Right atrium auricular region (tissue), 2 donors: ENCODE measurements at regions not wholly inside any gene's neighbourhood (a gene's known extent, or its start where the extent isn't known, plus 50 kb on each side); places are given as distances from the start of the nearest gene placed in this dataset.
"Not testable (repeated sequence)": the region's sequence is repeated elsewhere in the genome, so short reads cannot be mapped to it uniquely, and the experiment has no call there.

Source experiments
- DNase-seq: peaks from one replicate; pipeline ENCODE4 v3.0.0-alpha.2; 2019; ENCODE audit warnings: low spot score
- H3K27ac ChIP-seq, 2 donors: fragments of 200-600 bp; sonication (generic); 1 replicate in 1 of 2; 2 replicates in 1 of 2; pipeline ENCODE4 v1.5.1; 2016 to 2019
- H3K27me3 ChIP-seq, 2 donors: fragments of 200-600 bp; sonication (generic); one replicate each; pipeline versions ENCODE4 v1.5.1 to v1.6.0; 2017 to 2019
- H3K36me3 ChIP-seq: fragments of 200-600 bp; sonication (generic); one replicate; pipeline ENCODE4 v1.5.1; 2016
- H3K4me1 ChIP-seq, 2 donors: fragments of 200-600 bp; sonication (generic); one replicate each; pipeline versions ENCODE4 v1.5.1 to v1.6.0; 2017 to 2019
- H3K4me3 ChIP-seq, 2 donors: fragments of 200-600 bp; sonication (generic); 1 replicate in 1 of 2; 2 replicates in 1 of 2; pipeline ENCODE4 v1.5.1; 2017 to 2019; ENCODE audit warnings: mild to moderate bottlenecking in 1 of 2, moderate library complexity in 1 of 2
- H3K9me3 ChIP-seq, 2 donors: fragments of 200-600 bp; sonication (generic); one replicate each; pipeline ENCODE4 v1.5.1; 2019
- TF ChIP-seq, protein P1 (sequence below), 2 donors: fragments of 200-600 bp; sonication (generic); IDR thresholded peaks; one replicate each; pipeline ENCODE4 v1.5.1; 2019; ENCODE audit warnings: antibody characterized with exemption in 2 of 2

- Histone ChIP-seq H3K9me3 (no peaks in the 10 kb centered on the region), H3K4me3 (no peak overlapping the region), H3K27me3 (no peaks in the 10 kb centered on the region), H3K36me3 (no peaks in the 10 kb centered on the region), H3K4me1 (no peaks in the 10 kb centered on the region), H3K27ac (no peak overlapping the region)
- DNase-seq, result no peak
- TF ChIP-seq, protein P1, sequence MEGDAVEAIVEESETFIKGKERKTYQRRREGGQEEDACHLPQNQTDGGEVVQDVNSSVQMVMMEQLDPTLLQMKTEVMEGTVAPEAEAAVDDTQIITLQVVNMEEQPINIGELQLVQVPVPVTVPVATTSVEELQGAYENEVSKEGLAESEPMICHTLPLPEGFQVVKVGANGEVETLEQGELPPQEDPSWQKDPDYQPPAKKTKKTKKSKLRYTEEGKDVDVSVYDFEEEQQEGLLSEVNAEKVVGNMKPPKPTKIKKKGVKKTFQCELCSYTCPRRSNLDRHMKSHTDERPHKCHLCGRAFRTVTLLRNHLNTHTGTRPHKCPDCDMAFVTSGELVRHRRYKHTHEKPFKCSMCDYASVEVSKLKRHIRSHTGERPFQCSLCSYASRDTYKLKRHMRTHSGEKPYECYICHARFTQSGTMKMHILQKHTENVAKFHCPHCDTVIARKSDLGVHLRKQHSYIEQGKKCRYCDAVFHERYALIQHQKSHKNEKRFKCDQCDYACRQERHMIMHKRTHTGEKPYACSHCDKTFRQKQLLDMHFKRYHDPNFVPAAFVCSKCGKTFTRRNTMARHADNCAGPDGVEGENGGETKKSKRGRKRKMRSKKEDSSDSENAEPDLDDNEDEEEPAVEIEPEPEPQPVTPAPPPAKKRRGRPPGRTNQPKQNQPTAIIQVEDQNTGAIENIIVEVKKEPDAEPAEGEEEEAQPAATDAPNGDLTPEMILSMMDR (IDR thresholded peaks at IDR 0.05), result no peak
Measured at GRCh38 chr2:39920307-39920801, 141.3 kb upstream of the THUMPD2 start.

- H3K4me1 ChIP-seq, result no peaks in the 10 kb centered on the region
- no peaks in the 10 kb centered on the region for H3K36me3 ChIP-seq
- no peak overlapping the region for H3K27ac ChIP-seq
- H3K27me3 ChIP-seq, result no peaks in the 10 kb centered on the region
- TF ChIP-seq, protein P1 (IDR thresholded peaks at IDR 0.05), result no peak
- H3K4me3 ChIP-seq, result no peak overlapping the region
- no peak for DNase-seq
- no peaks in the 10 kb centered on the region for H3K9me3 ChIP-seq
Measured at GRCh38 chr2:39919511-39920306, 140.7 kb upstream of the THUMPD2 start.

DNA sequence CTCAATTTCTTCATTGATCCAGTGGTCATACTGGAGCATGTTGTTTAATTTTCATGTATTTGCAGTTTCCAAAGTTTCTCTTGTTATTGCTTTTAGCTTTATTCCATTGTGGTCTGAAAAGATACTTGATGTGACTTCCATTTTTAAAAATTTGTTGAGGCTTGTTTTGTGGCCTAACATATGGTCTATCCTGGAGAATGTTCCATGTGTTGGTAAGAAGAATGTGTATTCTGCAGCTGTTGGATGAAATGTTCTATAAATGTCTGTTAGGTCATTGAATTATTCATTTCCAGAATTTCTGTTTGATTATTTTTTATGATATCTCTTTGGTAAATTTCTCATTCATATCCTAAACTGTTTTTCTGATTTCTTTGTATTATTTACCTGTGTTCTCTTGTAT is 139.8 kb upstream of the THUMPD2 start:
- no peak for DNase-seq
- H3K27me3 ChIP-seq, result no peaks in the 10 kb centered on the region
- H3K27ac ChIP-seq, result no peak overlapping the region
- peaks cover 0 to 2% of the 10 kb centered on the region in 2 donors for H3K4me1 ChIP-seq
- no peak overlapping the region for H3K4me3 ChIP-seq
- TF ChIP-seq, protein P1 (IDR thresholded peaks at IDR 0.05), result no peak
- no peaks in the 10 kb centered on the region for H3K9me3 ChIP-seq
- no peaks in the 10 kb centered on the region for H3K36me3 ChIP-seq

GRCh38 chr2:39917371-39917770 is 138.3 kb upstream of the THUMPD2 start:
- H3K4me1 ChIP-seq, H3K27me3 ChIP-seq, DNase-seq, H3K36me3 ChIP-seq, H3K27ac ChIP-seq, H3K4me3 ChIP-seq, H3K9me3 ChIP-seq: not testable (repeated sequence)

GRCh38 chr2:39914949-39915348 is 135.9 kb upstream of the THUMPD2 start:
- no peaks in the 10 kb centered on the region for H3K27me3 ChIP-seq
- TF ChIP-seq, protein P1 (IDR thresholded peaks at IDR 0.05), result no peak
- DNase-seq, result no peak
- H3K9me3 ChIP-seq, result no peaks in the 10 kb centered on the region
- H3K36me3 ChIP-seq, result no peaks in the 10 kb centered on the region
- H3K4me1 ChIP-seq, result peaks cover 0 to 5% of the 10 kb centered on the region in 2 donors
- H3K4me3 ChIP-seq, result no peak overlapping the region
- no peak overlapping the region for H3K27ac ChIP-seq

DNA sequence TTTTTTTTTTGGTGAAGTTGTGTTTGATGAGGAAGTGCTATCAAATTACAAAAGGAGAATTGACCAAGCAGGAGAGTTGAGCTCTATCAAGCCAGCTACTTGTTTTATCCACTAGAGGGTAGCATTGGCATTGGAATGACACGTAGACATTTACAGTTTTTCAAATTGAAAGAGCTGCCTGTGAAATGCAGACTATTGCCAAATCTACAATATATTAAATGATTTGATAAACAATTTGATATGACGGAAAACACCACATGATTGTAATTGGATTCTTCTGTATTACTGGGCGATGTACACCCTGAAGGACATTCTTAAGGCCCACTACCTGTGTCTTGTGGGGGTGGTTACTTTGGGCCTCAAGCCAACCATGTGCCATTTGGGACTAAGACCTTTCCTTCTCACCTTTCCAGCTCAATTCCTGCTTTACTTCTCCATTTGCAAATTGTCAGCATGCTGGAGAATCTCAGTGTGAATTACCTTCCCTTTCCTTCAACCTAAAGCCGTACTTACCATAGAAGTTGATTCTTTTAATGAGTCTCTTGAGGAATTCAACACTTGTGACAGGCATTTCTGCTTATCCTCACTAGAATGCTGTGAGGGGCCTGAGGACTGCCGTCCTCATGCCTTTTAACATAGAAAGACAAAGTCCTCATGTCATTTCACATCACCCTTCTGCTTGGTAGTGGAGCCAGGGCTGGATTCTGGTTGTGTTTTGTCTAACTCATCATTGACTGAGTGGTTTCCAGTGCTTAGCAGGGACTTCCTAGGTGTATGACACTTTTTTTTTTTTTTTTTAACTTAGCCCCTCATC is 134.8 kb upstream of the THUMPD2 start:
- TF ChIP-seq, protein P1 (IDR thresholded peaks at IDR 0.05), result peak; percentile 37 to 82
- Histone ChIP-seq H3K36me3 (no peaks in the 10 kb centered on the region), H3K9me3 (no peaks in the 10 kb centered on the region), H3K4me1 (peaks cover 0 to 5% of the 10 kb centered on the region in 2 donors), H3K4me3 (no peak overlapping the region), H3K27ac (no peak overlapping the region), H3K27me3 (no peaks in the 10 kb centered on the region)
- no peak for DNase-seq
